ENCODE measurements at regions not wholly inside any gene's neighbourhood (a gene's known extent, or its start where the extent isn't known, plus 50 kb on each side); places are given as distances from the start of the nearest gene placed in this dataset.
A peak's percentile ranks its signal among the peaks of the same experiment; 100 is the strongest.

DNA sequence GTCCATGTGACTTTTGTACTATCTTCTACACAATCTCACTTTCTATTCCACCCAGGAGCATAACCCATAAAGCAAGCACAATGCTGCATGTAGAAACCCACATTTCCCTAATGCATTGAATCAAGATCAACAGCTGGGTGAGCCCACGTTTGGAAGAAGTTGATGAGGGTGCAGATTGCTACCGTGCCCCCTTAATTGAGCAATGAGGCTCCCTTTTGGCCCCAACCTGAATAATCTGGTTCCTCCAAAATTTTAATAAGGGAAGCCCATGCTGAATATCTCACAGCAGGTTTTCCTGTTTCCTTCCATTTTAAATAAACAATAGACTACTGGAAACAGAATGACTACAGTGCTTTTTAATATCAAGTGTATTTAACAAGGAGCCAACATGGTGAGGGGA is 403.6 kb upstream of the SGCG start:
- Mint-ChIP-seq H3K4me1 (peaks cover 7% of the 10 kb centered on the region), H3K9me3 (peaks cover 26% of the 10 kb centered on the region), H3K4me3 (no peak overlapping the region), H3K27ac (no peak overlapping the region), H3K27me3 (ENCODE audit: low read depth) (no peaks in the 10 kb centered on the region), H3K36me3 (peaks cover 6% of the 10 kb centered on the region)
- no peak for DNase-seq (ENCODE audit: low spot score in 2 of 2, unreplicated experiment in 2 of 2)
- TF ChIP-seq, protein P1, sequence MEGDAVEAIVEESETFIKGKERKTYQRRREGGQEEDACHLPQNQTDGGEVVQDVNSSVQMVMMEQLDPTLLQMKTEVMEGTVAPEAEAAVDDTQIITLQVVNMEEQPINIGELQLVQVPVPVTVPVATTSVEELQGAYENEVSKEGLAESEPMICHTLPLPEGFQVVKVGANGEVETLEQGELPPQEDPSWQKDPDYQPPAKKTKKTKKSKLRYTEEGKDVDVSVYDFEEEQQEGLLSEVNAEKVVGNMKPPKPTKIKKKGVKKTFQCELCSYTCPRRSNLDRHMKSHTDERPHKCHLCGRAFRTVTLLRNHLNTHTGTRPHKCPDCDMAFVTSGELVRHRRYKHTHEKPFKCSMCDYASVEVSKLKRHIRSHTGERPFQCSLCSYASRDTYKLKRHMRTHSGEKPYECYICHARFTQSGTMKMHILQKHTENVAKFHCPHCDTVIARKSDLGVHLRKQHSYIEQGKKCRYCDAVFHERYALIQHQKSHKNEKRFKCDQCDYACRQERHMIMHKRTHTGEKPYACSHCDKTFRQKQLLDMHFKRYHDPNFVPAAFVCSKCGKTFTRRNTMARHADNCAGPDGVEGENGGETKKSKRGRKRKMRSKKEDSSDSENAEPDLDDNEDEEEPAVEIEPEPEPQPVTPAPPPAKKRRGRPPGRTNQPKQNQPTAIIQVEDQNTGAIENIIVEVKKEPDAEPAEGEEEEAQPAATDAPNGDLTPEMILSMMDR (IDR thresholded peaks at IDR 0.05; ENCODE audit: unreplicated experiment) = no peak

DNA sequence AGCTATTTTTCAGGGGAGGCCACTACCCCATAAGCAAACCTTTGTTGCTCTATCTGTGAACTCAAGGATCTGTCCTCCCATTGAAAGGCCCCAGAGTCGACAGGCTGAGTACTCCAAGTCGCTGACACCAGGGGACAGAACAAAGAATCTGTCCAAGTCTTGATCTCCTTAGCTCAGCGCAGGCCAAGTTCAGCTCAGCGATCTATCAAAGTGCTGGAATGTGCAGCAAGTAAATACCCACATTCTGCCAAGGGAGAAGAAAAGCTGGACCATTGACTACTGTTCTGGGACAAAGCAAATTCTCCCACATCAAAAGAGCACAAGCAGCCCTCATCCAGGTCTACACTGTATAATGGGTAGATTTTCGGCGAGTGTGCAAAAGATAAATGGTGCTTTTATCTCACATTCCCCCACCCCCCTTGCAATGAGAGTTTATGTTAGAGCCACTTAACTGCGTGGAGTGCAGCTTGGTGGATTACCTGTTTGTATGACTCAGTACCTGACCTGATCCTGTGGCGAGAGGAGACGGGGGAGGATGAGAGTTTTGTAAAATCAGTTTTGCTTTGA is 391.7 kb upstream of the SGCG start:
- TF ChIP-seq, protein P1 (IDR thresholded peaks at IDR 0.05; ENCODE audit: unreplicated experiment) = no peak
- Mint-ChIP-seq H3K36me3 (no peaks in the 10 kb centered on the region), H3K9me3 (peaks cover 5% of the 10 kb centered on the region), H3K27ac (peak overlapping the region; percentile 92), H3K27me3 (ENCODE audit: low read depth) (no peaks in the 10 kb centered on the region), H3K4me3 (no peak overlapping the region), H3K4me1 (peaks cover 54% of the 10 kb centered on the region)
- DNase-seq (ENCODE audit: low spot score in 2 of 2, unreplicated experiment in 2 of 2) = no peak

DNA sequence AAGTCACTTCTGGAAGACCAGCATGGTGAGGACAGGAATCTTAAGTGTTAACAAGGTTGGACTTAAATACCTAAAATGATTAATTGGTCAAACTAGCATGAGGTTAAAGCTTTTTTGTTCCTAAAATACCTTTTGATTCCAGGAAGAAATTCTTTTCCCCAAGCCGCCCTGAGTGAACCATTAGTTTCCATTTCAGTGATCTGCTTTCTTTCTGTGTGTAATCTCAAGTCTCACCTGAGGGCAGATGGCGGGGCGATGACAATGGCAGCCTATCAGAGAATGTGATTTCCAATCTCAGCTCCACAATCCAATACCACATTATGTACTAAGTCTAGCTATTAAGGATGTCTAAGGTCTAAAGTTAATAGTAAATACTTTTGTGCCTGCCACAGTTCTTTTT is 390.9 kb upstream of the SGCG start:
- Mint-ChIP-seq H3K27ac (peak overlapping the region; percentile 92), H3K4me1 (peaks cover 60% of the 10 kb centered on the region), H3K4me3 (no peak overlapping the region), H3K27me3 (ENCODE audit: low read depth) (no peaks in the 10 kb centered on the region), H3K9me3 (peaks cover 4% of the 10 kb centered on the region), H3K36me3 (no peaks in the 10 kb centered on the region)
- TF ChIP-seq, protein P1 (IDR thresholded peaks at IDR 0.05; ENCODE audit: unreplicated experiment) = no peak
- no peak for DNase-seq (ENCODE audit: low spot score in 2 of 2, unreplicated experiment in 2 of 2)

DNA sequence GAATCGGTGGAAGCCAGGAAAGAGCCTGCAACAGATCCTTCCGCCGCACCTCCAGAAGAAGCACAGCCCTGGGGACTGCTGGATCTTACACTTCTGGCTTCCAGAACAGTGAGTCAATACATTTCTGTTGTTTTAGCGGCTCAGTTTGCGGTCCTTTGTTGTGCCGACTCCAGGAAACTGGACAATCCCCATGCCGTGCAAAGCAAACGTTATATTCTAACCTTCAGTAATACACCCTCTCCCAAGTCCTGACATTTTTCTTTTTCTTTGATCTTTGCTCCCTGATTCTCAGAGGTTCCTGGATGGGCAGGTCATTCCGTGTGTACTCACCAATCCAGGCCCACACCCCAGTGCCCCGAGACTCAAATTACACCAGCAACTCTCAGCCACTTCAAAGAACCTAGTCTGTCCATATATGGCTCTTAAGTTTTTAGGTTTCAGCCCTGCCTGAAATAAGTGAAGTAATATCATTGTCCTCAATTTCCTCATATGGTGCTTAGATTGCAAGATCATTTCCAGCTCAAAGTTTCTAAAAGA is 387.1 kb upstream of the SGCG start:
- TF ChIP-seq, protein P1 (IDR thresholded peaks at IDR 0.05; ENCODE audit: unreplicated experiment) = no peak
- H3K27ac Mint-ChIP-seq = peak overlapping the region; percentile 97
- DNase-seq (ENCODE audit: low spot score in 2 of 2, unreplicated experiment in 2 of 2) = no peak

DNA sequence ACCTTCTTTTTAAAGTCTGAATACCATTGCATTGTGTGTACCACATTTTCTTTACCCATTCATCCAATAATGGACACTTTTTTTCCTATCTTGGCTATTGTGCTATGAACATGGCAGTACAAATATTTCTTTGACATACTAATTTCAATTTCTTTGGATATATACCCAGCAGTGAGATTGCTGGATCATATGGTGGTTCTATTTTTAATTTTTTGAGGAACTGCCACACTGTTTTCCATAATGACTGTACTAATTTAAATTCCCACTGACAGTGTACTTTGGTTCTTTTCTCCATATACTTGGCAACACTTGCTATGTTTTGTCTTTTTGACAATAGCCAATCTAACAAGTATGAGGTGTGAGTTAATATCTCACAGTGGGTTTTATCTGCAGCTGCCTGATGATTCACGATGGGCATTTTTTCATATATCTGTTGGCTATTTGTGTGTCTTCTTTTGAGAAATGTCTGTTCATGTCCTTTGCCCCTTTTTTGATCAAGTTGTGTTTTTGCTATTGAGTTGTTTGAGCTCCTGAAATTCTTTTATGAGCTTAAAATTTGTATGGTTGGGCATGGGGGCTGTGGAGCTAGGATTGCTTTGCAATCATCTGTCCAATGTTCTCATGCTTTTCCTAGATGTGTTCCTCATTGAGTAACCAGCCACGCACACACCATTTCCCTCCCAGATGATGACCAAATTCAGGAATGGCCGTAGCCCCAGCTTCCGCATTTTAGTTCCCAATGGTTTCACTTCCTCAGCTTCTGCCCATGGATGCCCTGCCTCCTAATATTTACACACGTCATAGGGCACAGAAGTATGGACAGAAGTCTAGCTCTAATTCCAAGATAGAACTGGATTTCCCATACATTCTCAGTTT is 380.0 kb upstream of the SGCG start:
- H3K4me3 Mint-ChIP-seq = no peak overlapping the region
- TF ChIP-seq, protein P1 (IDR thresholded peaks at IDR 0.05; ENCODE audit: unreplicated experiment) = no peak
- H3K9me3 Mint-ChIP-seq = peaks cover 20% of the 10 kb centered on the region
- peaks cover 7% of the 10 kb centered on the region for H3K36me3 Mint-ChIP-seq
- H3K4me1 Mint-ChIP-seq = peaks cover 6% of the 10 kb centered on the region
- H3K27me3 Mint-ChIP-seq (ENCODE audit: low read depth) = no peaks in the 10 kb centered on the region
- no peak for DNase-seq (ENCODE audit: low spot score in 2 of 2, unreplicated experiment in 2 of 2)
- H3K27ac Mint-ChIP-seq = no peak overlapping the region

More for the DNA sequence above, 387.1 kb upstream of the SGCG start:
- peaks cover 10% of the 10 kb centered on the region for H3K9me3 Mint-ChIP-seq
- H3K4me3 Mint-ChIP-seq = peak overlapping the region; percentile 55
- peaks cover 5% of the 10 kb centered on the region for H3K36me3 Mint-ChIP-seq
- peaks cover 53% of the 10 kb centered on the region for H3K4me1 Mint-ChIP-seq
- no peaks in the 10 kb centered on the region for H3K27me3 Mint-ChIP-seq (ENCODE audit: low read depth)

Data from mesothelial cell of epicardium (in vitro differentiated cells).